ENCODE measurements at regions not wholly inside any gene's neighbourhood (a gene's known extent, or its start where the extent isn't known, plus 50 kb on each side); places are given as distances from the start of the nearest gene placed in this dataset.

DNA sequence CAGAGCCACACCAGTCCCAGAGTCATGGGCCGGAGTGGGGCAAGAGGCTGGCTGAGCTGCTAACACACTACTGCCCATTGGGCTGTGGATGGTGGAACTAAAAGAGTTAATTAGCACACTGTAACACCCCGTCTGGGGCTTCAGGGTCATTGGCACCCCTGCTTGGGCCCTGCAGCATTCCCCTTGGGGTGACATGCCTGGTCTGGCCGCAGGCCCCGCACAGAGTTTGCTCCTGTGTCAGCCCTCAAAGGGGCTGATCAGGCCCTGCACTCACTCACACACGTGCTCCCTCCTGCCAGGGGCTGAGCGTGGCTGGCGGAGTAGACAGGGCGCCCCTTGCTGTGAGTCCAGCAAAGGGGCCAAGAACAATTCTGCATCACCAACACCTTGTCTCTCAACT is 1499.6 kb upstream of the TMEM132C start:
- DNase-seq (ENCODE audit: low read depth): no peak

GRCh38 chr12:126768517-126768916 is 1498.5 kb upstream of the TMEM132C start:
- no peak for DNase-seq (ENCODE audit: low read depth)

GRCh38 chr12:126770188-126770587 is 1496.8 kb upstream of the TMEM132C start:
- no peak for DNase-seq (ENCODE audit: low read depth)

- peak; percentile 76 for DNase-seq (ENCODE audit: low read depth)
These were observed 1494.7 kb upstream of the TMEM132C start for GRCh38 chr12:126772171-126772864.

GRCh38 chr12:126773012-126773411 is 1494.0 kb upstream of the TMEM132C start:
- no peak for DNase-seq (ENCODE audit: low read depth)

GRCh38 chr12:126773491-126773890 is 1493.5 kb upstream of the TMEM132C start:
- no peak for DNase-seq (ENCODE audit: low read depth)

- no peak for DNase-seq (ENCODE audit: low read depth)
These were observed 1490.8 kb upstream of the TMEM132C start for GRCh38 chr12:126776026-126776655.

GRCh38 chr12:126780343-126780742 is 1486.6 kb upstream of the TMEM132C start:
- DNase-seq (ENCODE audit: low read depth): no peak

- DNase-seq (ENCODE audit: low read depth): no peak
These were observed 1485.4 kb upstream of the TMEM132C start for GRCh38 chr12:126781593-126781992.

DNA sequence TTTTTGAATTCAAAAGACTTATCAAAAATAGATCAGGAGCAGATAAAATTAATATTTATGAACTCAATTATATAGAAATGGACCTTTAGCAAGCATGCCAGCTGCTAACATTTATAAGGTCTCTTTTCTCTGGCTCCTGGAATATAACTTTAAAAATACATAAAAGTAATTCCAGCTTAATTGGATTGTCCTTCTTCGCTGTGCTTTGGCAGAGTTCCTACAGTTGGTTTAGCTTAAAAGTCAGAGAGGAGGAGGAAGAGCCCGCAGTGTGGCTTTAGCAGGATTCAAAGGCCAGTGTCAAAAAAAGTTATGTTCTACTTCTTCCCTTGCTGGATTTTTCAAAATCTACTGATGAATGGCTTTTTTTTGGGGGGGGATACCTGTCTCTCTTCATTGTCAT is 1484.9 kb upstream of the TMEM132C start:
- DNase-seq (ENCODE audit: low read depth): no peak

DNA sequence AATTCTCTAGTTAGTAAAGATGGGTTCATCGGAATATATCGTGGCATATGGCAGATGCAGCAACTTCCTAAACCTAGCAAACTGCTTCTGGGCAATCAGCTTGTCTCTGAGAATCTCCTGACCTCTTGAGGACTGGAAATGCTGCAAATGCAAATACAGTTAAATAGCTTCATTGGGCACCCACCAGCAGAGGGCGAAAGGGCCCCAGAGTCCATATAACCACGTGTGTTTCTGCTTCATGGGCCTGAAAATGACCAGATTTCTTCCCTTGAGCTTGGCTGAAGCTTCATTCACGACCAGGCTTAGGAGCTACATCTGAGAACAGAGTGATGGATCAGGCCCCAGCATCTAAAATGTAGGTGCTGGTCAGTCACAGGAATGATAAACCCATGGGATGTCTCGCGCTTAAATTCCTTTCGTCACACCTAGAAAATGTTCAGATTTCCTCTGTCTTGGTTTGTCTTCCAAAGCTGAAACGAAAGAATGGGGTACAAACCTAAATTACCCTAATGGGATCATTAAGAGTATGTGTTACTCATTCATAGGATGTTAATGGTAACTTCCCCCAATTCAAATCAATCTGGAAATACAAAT is 1482.5 kb upstream of the TMEM132C start:
- peak; percentile 19 for DNase-seq (ENCODE audit: low read depth)

GRCh38 chr12:126789963-126790362 is 1477.0 kb upstream of the TMEM132C start:
- no peak for DNase-seq (ENCODE audit: low read depth)

- DNase-seq (ENCODE audit: low read depth): no peak
These were observed 1475.8 kb upstream of the TMEM132C start for GRCh38 chr12:126791122-126791521.

DNA sequence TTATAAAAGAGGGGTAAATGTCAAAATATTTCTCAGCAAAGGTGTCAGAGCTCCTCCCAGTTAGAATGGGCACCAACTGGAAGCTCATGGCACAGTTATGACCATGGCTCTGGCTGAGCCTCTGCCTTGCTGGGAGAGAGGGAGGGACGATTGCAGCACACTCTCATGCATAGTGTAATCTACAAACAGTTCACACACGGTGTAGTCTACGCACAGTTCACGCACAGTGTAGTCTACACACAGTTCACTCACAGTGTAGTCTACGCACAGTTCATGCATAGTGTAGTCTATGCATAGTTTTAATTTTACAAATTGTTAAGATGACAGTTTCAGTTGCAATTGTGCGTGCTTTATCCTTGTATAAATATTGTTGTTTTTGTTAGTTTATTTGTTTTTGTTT is 1474.6 kb upstream of the TMEM132C start:
- DNase-seq (ENCODE audit: low read depth): no peak

- DNase-seq (ENCODE audit: low read depth): no peak
These were observed 1469.4 kb upstream of the TMEM132C start for GRCh38 chr12:126797525-126797924.

- DNase-seq (ENCODE audit: low read depth): no peak
These were observed 1468.5 kb upstream of the TMEM132C start for GRCh38 chr12:126798449-126798848.

DNA sequence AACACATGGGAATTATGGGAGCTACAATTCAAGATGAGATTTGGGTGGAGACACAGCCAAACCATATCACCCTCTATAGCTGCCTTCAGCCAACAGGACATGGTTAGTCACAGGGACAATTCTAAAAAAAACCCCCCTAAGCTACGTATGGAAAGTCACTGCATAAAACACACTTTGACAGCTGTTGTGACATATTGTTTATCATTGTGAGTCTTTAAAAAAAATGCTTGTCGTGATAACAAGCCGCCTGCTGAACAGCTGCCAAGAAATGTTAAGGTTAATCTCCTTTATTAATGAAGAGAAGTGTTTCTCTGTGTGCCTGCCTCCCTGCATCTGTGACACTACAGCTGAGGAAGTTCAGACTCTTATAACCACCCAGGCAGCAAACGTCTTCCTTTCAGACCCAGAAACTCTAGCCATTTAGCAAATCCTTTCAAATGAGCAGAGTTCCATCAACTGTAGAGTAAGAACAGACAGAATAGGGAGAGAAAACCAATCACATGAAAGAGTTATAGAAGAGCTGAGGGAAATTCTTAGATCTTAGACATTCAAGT is 1459.6 kb upstream of the TMEM132C start:
- no peak for DNase-seq (ENCODE audit: low read depth)

GRCh38 chr12:126811391-126811790 is 1455.6 kb upstream of the TMEM132C start:
- no peak for DNase-seq (ENCODE audit: low read depth)

DNA sequence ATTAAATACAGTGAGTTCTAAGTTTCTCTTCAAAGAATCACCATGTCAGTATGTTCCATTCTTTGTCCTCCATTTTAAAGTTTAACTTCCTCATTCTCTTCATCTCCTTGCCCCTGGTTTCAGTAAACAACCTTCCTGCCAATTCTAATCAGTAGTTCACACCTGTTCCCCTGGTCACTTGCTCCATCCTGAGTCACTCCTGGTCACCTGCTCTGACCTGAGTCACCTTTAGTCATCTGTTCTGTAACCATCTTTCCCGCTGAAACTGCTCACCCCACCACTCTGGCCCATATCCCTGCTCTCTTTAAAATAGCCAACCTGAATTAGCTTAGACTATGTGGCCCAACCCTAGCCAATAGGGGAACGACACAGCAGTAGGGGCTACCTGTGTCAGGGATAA is 1447.4 kb upstream of the TMEM132C start:
- DNase-seq (ENCODE audit: low read depth): no peak

- DNase-seq (ENCODE audit: low read depth): no peak
These were observed 1435.9 kb upstream of the TMEM132C start for GRCh38 chr12:126830778-126831680.

DNA sequence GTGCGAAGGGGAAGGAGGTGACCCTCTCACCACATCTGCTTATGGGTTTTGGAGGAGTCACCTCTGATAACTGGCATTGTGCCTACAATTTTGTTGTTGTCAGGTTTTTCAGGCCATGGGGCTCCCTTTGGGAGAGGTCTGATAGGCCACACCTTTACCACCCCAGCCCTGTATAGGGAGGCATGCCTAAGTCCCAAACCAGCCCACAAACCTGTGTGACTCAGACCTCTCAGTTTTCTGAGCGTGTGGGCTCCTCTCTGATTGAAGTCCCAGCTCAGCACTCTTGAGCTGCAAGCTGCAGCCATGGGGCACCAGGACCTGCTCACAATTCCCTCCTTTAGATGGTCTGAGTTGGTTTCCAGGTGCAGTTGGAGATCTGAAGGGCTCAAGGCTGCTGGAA is 1429.3 kb upstream of the TMEM132C start:
- DNase-seq (ENCODE audit: low read depth): no peak
